WERI-Rb-1 (cell line): ENCODE measurements at regions not wholly inside any gene's neighbourhood (a gene's known extent, or its start where the extent isn't known, plus 50 kb on each side); places are given as distances from the start of the nearest gene placed in this dataset.

Experiments used
- DNase-seq: peaks from one replicate; pipeline ENCODE4 v3.0.0-alpha.2; 2020
- H3K27ac ChIP-seq: fragments of 250-450 bp; sonication (Bioruptor Pico); 2 replicates; pipeline ENCODE4 v1.5.1; 2020; ENCODE audit warnings: mild to moderate bottlenecking, moderate library complexity
- H3K27me3 ChIP-seq: fragments of 250-450 bp; sonication (Bioruptor Pico); 2 replicates; pipeline ENCODE4 v1.5.1; 2021; ENCODE audit warnings: mild to moderate bottlenecking, low read depth, moderate library complexity; ENCODE audit not compliant: insufficient read depth, severe bottlenecking
- H3K36me3 ChIP-seq: fragments of 250-450 bp; sonication (Bioruptor Pico); 2 replicates; pipeline ENCODE4 v1.5.1; 2020; ENCODE audit warnings: mild to moderate bottlenecking, moderate library complexity
- H3K4me3 ChIP-seq: 2 replicates; pipeline ENCODE4 v1.5.1; 2011; ENCODE audit warnings: low read depth, mild to moderate bottlenecking, control low read depth, low read length
- H3K9me3 ChIP-seq: fragments of 250-450 bp; sonication (Bioruptor Pico); 2 replicates; pipeline ENCODE4 v1.5.1; 2021; ENCODE audit warnings: mild to moderate bottlenecking, moderate library complexity; ENCODE audit not compliant: severe bottlenecking
- TF ChIP-seq, protein P1 (sequence below): IDR thresholded peaks from 2 replicates; pipeline ENCODE4 v1.5.1; 2011; ENCODE audit warnings: low read depth, mild to moderate bottlenecking, control low read depth, inconsistent platforms, low read length

GRCh38 chr11:95294701-95295100, 63.7 kb upstream of the SESN3 start:
- H3K36me3 ChIP-seq = no peaks in the 10 kb centered on the region

DNA sequence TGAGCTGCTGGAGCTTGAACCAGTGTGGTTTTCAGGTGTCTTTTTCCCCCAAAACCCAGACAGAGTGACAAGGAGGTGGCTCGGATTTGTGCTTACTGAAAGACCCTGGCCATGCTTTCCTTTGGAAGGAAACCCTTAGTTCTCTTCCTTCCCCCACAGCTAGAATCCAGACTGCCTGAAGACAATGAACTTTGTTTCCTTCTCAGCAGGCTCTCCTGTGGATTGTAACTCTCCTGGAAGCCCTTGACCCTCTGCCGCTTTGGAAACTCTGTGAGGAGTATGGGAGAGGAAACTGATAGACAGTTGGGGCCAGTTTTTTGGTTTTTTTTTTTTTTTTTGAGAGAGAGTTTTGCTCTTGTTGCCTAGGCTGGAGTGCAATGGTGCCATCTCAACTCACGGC, 62.1 kb upstream of the SESN3 start:
- H3K36me3 ChIP-seq = no peaks in the 10 kb centered on the region
- H3K4me3 ChIP-seq = no peak overlapping the region
- H3K9me3 ChIP-seq = no peaks in the 10 kb centered on the region
- DNase-seq = no peak
- TF ChIP-seq, protein P1, sequence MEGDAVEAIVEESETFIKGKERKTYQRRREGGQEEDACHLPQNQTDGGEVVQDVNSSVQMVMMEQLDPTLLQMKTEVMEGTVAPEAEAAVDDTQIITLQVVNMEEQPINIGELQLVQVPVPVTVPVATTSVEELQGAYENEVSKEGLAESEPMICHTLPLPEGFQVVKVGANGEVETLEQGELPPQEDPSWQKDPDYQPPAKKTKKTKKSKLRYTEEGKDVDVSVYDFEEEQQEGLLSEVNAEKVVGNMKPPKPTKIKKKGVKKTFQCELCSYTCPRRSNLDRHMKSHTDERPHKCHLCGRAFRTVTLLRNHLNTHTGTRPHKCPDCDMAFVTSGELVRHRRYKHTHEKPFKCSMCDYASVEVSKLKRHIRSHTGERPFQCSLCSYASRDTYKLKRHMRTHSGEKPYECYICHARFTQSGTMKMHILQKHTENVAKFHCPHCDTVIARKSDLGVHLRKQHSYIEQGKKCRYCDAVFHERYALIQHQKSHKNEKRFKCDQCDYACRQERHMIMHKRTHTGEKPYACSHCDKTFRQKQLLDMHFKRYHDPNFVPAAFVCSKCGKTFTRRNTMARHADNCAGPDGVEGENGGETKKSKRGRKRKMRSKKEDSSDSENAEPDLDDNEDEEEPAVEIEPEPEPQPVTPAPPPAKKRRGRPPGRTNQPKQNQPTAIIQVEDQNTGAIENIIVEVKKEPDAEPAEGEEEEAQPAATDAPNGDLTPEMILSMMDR = no peak
- no peaks in the 10 kb centered on the region for H3K27me3 ChIP-seq
- H3K27ac ChIP-seq = no peak overlapping the region

More at GRCh38 chr11:95294701-95295100, 63.7 kb upstream of the SESN3 start:
- no peak overlapping the region for H3K27ac ChIP-seq
- H3K27me3 ChIP-seq = no peaks in the 10 kb centered on the region
- TF ChIP-seq, protein P1 = no peak
- DNase-seq = no peak
- H3K9me3 ChIP-seq = no peaks in the 10 kb centered on the region
- no peak overlapping the region for H3K4me3 ChIP-seq

DNA sequence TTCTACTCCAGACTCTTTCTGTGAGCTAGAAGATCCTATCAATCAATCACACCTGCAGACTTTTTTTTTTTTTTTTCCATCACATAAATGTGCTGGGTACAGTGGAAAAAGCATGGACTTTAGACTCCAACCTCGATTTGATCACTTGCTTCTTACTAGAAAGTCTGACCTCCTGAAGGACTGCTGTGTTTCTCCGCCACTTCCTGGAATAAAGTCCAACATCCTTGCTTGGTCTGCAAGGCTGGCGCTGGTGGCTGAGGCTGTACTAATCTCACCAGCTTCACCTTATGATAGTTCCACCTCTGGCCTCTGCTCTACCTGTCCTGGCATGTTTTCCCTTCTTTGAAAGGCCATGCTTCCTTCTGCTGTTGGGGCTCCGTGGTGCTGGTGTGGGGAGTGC, 60.9 kb upstream of the SESN3 start:
- no peak for DNase-seq
- no peaks in the 10 kb centered on the region for H3K36me3 ChIP-seq
- no peak overlapping the region for H3K4me3 ChIP-seq
- TF ChIP-seq, protein P1 = no peak
- H3K9me3 ChIP-seq = no peaks in the 10 kb centered on the region
- no peaks in the 10 kb centered on the region for H3K27me3 ChIP-seq
- H3K27ac ChIP-seq = no peak overlapping the region

DNA sequence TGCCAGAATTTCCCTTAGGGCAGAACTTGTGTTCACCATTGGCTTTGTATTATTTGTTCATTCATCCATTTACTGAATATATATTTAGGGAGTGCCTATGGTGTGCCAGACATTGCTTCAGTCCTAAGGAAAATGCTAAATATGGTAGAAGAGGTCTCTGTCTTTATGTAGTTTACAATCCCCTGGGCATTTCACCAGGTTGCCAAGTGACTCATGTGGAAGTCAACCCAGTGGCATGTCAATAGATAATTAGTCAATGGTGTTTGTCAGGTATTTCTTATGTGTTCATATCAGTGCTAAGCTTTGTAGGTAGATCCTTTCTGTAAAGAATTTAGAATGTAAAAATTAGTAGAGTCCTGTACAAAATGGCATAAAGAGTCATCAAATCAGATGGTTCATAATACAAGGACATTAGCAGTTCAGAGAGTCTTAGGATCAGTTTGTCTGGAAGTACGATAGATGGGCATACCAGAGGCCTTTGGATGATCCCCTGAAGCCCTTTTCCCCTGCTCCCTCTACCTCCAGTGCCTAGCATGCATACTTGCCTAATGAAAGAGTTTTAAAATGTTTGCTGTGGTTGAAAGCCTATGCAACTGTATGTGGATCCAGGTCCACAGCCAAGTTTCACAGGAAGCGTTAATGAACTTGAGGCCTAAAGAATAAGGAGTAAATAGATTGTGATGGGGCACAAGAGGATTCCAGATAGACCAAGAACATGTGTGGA, 58.5 kb upstream of the SESN3 start:
- TF ChIP-seq, protein P1 = no peak
- Histone ChIP-seq H3K27ac (no peak overlapping the region), H3K4me3 (no peak overlapping the region), H3K9me3 (no peaks in the 10 kb centered on the region), H3K36me3 (no peaks in the 10 kb centered on the region), H3K27me3 (no peaks in the 10 kb centered on the region)
- no peak for DNase-seq

- DNase-seq = no peak
- TF ChIP-seq, protein P1 = no peak
- no peak overlapping the region for H3K4me3 ChIP-seq
- H3K27me3 ChIP-seq = no peaks in the 10 kb centered on the region
- no peaks in the 10 kb centered on the region for H3K9me3 ChIP-seq
- no peak overlapping the region for H3K27ac ChIP-seq
- H3K36me3 ChIP-seq = no peaks in the 10 kb centered on the region
Measured at GRCh38 chr11:95284057-95285052, 53.4 kb upstream of the SESN3 start.
